GM10266 (cell line): ENCODE measurements at regions not wholly inside any gene's neighbourhood (a gene's known extent, or its start where the extent isn't known, plus 50 kb on each side); places are given as distances from the start of the nearest gene placed in this dataset.

Source experiments
- DNase-seq: peaks from one replicate; pipeline ENCODE4 v3.0.0; 2012; ENCODE audit errors: extremely low spot score
- TF ChIP-seq, protein P1 (sequence below): IDR thresholded peaks from 2 replicates; pipeline ENCODE4 v1.5.1; 2012; ENCODE audit warnings: mild to moderate bottlenecking, low read depth; ENCODE audit not compliant: control insufficient read depth, insufficient read depth; ENCODE audit errors: missing control alignments

DNA sequence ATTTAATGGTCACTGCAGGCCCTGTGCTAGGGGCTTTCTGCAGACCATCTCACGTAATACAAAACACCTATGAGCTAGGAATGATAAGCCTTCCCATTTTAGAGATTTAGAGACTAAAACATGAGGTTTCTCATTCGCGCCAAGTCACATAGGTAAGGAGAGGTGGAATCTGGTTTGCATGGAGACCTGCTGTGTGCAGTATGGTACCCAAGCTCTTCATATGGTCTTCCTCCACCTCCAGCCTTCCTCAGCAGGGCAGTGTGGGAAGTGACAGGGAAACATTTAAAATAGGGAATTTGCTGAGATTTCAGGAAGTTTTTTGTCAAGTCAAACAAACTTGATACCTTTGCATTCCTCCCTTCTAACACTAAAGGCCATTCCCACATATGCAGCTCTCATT lies 337.6 kb downstream of the IL20RB start:
- TF ChIP-seq, protein P1, sequence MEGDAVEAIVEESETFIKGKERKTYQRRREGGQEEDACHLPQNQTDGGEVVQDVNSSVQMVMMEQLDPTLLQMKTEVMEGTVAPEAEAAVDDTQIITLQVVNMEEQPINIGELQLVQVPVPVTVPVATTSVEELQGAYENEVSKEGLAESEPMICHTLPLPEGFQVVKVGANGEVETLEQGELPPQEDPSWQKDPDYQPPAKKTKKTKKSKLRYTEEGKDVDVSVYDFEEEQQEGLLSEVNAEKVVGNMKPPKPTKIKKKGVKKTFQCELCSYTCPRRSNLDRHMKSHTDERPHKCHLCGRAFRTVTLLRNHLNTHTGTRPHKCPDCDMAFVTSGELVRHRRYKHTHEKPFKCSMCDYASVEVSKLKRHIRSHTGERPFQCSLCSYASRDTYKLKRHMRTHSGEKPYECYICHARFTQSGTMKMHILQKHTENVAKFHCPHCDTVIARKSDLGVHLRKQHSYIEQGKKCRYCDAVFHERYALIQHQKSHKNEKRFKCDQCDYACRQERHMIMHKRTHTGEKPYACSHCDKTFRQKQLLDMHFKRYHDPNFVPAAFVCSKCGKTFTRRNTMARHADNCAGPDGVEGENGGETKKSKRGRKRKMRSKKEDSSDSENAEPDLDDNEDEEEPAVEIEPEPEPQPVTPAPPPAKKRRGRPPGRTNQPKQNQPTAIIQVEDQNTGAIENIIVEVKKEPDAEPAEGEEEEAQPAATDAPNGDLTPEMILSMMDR, result no peak
- DNase-seq, result no peak

DNA sequence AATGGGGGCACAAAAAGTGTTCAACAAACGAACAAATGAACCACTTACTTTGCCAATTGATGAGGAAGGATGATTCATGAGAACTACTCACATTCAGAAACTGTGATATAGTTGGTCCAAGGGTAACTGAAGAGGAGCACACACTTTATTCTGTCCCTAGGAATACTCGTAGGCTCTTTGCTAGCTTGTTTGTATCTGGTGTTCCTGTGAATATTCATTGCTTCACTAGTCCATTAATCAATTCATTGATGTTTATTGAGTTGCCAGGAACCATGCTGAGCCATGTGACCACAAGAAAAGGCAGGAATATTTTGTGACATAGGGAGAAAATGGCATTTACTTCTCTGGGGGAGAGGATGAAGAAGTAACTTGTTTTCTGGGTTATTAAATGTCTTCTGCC lies 338.3 kb downstream of the IL20RB start:
- TF ChIP-seq, protein P1, result no peak
- no peak for DNase-seq

DNA sequence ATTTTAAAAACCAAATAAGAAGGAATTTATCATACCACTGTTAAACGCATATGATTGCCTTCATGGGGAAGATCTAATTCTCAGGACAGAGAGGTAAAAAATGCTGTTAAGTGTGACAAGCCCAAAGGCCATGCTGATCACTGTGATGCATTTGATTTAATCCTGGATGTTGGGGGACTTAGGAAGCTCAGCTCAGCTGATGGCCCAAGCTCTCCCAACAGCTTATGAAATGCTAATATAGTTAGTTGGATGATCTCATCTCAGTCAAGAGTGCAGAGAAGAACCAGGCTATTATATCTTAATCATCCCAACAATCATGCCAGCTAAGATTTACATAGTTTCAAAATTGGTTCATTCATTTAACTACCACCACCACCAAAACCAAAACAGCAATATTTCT lies 340.0 kb downstream of the IL20RB start:
- no peak for DNase-seq
- TF ChIP-seq, protein P1, result no peak

DNA sequence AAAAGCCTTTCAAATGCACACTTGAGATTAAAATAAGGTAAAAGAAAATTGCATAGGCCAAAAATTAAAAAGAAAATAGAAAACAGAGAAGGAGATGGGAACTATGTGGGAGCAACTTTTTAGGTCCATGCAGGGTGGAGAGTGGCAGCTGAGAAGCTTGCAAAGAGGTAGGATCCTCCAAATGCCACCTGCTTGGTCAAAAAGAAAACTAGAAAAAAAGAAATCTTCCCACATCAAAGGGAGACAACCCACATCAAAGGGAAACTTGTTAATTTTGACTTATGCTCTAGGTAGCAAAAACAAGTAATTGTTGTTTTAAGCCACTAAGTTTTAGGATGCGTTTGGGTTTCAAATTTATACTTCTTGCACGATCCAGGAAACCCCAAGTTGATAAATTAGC lies 342.9 kb downstream of the IL20RB start:
- TF ChIP-seq, protein P1, result no peak
- no peak for DNase-seq

DNA sequence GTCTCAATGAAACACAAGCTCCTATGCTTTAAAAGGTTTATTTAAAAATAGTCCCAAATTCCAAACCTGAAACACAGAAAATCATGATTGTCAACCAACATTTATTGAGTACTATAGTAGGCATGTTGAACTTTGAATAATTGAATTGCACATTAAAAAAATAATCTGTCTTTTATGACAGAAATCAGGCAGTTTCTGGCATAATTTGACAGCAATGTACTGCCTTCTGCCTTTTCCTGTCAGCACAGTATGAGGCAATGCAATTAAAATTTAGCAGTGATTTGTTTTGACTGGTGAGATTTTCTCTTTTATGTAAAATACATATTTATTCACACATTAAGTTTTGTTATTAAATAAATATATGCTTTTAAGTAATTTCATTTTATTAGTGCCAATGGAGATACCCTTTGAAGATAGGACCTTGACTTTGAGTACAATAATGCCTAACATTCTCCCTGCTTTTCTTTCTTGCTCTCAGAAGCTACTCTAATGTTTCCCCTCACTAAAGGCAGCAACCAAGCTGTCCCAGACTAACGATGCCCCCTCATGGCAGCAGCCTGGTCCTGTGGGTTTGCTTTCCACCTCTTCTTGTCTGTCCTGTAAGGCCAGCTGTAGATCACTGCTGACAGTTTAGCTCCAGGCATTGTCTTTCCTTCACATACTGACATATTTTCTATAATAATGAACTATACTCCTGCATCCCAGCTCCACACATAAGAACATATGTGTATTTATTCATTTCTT lies 346.7 kb downstream of the IL20RB start:
- no peak for DNase-seq
- TF ChIP-seq, protein P1, result no peak

DNA sequence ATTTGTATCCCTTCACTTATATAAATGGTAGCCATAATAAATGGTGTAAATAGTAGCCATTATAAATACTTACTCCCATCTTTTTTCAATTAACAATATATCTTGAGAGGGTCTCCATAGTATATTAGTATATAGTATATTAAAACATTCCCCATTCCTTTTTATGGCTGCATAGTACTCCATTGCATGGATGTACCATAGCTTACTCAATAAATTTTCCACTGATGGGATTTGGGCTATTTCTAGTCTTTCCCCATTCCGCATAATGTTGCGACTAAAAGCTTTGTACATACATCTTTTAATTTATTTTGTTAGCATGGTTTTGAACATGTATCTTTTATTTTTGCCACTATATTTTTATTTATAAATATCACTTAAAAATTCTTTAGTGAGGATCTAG lies 366.3 kb downstream of the IL20RB start:
- no peak for DNase-seq
- TF ChIP-seq, protein P1, result no peak

DNA sequence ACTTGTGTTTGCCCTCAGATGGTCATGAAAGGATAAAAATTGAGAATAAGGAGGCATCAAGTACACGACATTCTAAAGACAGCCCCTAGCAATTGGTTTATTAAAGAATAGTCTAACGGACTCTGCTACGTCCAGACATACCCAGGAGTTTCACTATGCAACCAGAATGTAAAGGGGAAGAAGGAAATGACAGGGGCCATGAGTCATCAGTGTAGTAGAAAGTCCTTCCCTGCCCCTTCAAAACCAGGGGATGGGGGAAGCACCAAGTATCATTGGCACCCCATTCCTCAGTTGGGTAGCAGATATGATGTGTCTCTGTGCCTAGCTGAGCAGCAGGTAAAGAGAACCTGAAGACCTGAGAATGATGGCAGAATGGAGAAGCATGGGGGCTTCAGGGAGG lies 367.4 kb downstream of the IL20RB start:
- TF ChIP-seq, protein P1, result no peak
- no peak for DNase-seq
